Transverse colon (tissue), 4 donors: ENCODE measurements at regions not wholly inside any gene's neighbourhood (a gene's known extent, or its start where the extent isn't known, plus 50 kb on each side); places are given as distances from the start of the nearest gene placed in this dataset.

Experiments used
- DNase-seq: peaks from one replicate; pipeline ENCODE4 v3.0.0-alpha.2; 2019
- H3K27ac ChIP-seq, 4 donors: fragments of 200-600 bp; sonication (generic); 2 replicates each; pipeline ENCODE4 v1.5.1; 2016 to 2018; ENCODE audit warnings: inconsistent platforms in 4 of 4
- H3K27me3 ChIP-seq: fragments of 200-600 bp; sonication (generic); 2 replicates; pipeline ENCODE4 v1.5.1; 2017; ENCODE audit warnings: inconsistent platforms
- H3K36me3 ChIP-seq, 4 donors: fragments of 200-600 bp; sonication (generic); 2 replicates each; pipeline ENCODE4 v1.5.1; 2017 to 2019; ENCODE audit warnings: inconsistent platforms in 4 of 4
- H3K4me1 ChIP-seq, 4 donors: fragments of 200-600 bp; sonication (generic); 2 replicates each; pipeline ENCODE4 v1.5.1; 2017 to 2020; ENCODE audit warnings: inconsistent platforms in 4 of 4
- H3K4me3 ChIP-seq, 4 donors: fragments of 200-600 bp; sonication (generic); 1 replicate in 1 of 4; 2 replicates in 3 of 4; pipeline versions ENCODE4 v1.5.1 to v1.6.1; 2017 to 2019; ENCODE audit warnings: inconsistent platforms in 4 of 4
- H3K9me3 ChIP-seq, 2 donors: fragments of 200-600 bp; sonication (generic); 2 replicates each; pipeline ENCODE4 v1.5.1; 2017 to 2019; ENCODE audit warnings: inconsistent platforms in 2 of 2
- CTCF ChIP-seq, 5 experiments: fragments of 200-600 bp in 3 of 5; fragments of 450-650 bp in 2 of 5; sonication (generic) in 3 of 5; IDR thresholded peaks; 1 replicate in 2 of 5; 2 replicates in 3 of 5; pipeline ENCODE4 v1.5.1; 2016 to 2017; ENCODE audit warnings: antibody characterized with exemption in 5 of 5, inconsistent platforms in 3 of 5, mild to moderate bottlenecking in 2 of 5, moderate library complexity in 1 of 5
- EP300 ChIP-seq: sonication (generic); formaldehyde crosslinking; IDR thresholded peaks from one replicate; pipeline ENCODE4 v1.6.1; 2017; ENCODE audit warnings: antibody characterized with exemption, low read depth
- POLR2A ChIP-seq: fragments of 450-650 bp; IDR thresholded peaks from one replicate; pipeline ENCODE4 v1.6.1; 2016; ENCODE audit warnings: antibody characterized with exemption, mild to moderate bottlenecking, moderate library complexity
- POLR2AphosphoS5 ChIP-seq, 3 donors: sonication (generic); formaldehyde crosslinking; IDR thresholded peaks; one replicate each; pipeline ENCODE4 v1.6.1; 2016; ENCODE audit warnings: antibody characterized with exemption in 3 of 3
- WGBS, 2 donors: methylation state at CpG; one replicate each; pipeline ENCODE4 v1.1.5; 2018; ENCODE audit warnings: low coverage in 1 of 2; 5-methylcytosine and 5-hydroxymethylcytosine counted together
- in situ Hi-C, 4 donors: fragments of 200-750 bp; cut with MboI; loops; one replicate each; pipeline versions ENCODE4 v1.15.0 to v1.15.1; 2017; ENCODE audit warnings: low sequenced_read_pairs in 3 of 4, low pct_ligation_motif_present in 1 of 4, low pct_unique_long_range_greater_than_20kb in 1 of 4
- intact Hi-C: fragments of 100-400 bp; cut with DNase I; formaldehyde crosslinking; loops from one replicate; pipeline ENCODE4 v1.15.1; 2023; ENCODE audit warnings: low total_unique reads

- Histone ChIP-seq H3K4me1 (no peaks in the 10 kb centered on the region), H3K27me3 (no peaks in the 10 kb centered on the region), H3K4me3 (no peak overlapping the region), H3K9me3 (no peaks in the 10 kb centered on the region), H3K27ac (no peak overlapping the region), H3K36me3 (no peaks in the 10 kb centered on the region)
- intact Hi-C loops (no loop called here), in situ Hi-C loops (no loop called here)
- DNase-seq = no peak
- no peak for TF ChIP-seq POLR2AphosphoS5 (IDR thresholded peaks at IDR 0.05)
- no peak for TF ChIP-seq EP300
- TF ChIP-seq POLR2A = no peak
- no peak for TF ChIP-seq CTCF (IDR thresholded peaks at IDR 0.05)
Observed at GRCh38 chrX:122582975-122583305, 601.1 kb upstream of the GRIA3 start.

- no peaks in the 10 kb centered on the region for H3K4me1 ChIP-seq
- no peak overlapping the region for H3K4me3 ChIP-seq
- in situ Hi-C loops = no loop called here
- H3K9me3 ChIP-seq = no peaks in the 10 kb centered on the region
- no peak overlapping the region for H3K27ac ChIP-seq
- no peak for DNase-seq
- 47% methylated on average over 3 of the region's 3 CpGs; no CpG with 5 or more reads in 1 of the 2 donors for WGBS, 2 donors
- no peaks in the 10 kb centered on the region for H3K27me3 ChIP-seq
- no peak for TF ChIP-seq CTCF (IDR thresholded peaks at IDR 0.05)
- no peak for TF ChIP-seq POLR2AphosphoS5 (IDR thresholded peaks at IDR 0.05)
- TF ChIP-seq POLR2A = no peak
- no peak for TF ChIP-seq EP300
- intact Hi-C loops = no loop called here
- no peaks in the 10 kb centered on the region for H3K36me3 ChIP-seq
Observed at GRCh38 chrX:122583551-122583950, 600.5 kb upstream of the GRIA3 start.

- no peaks in the 10 kb centered on the region for H3K27me3 ChIP-seq
- DNase-seq = no peak
- intact Hi-C loops (no loop called here), in situ Hi-C loops (no loop called here)
- H3K27ac ChIP-seq = no peak overlapping the region
- no peaks in the 10 kb centered on the region for H3K4me1 ChIP-seq
- no peaks in the 10 kb centered on the region for H3K36me3 ChIP-seq
- no peak for TF ChIP-seq CTCF (IDR thresholded peaks at IDR 0.05)
- TF ChIP-seq EP300 = no peak
- TF ChIP-seq POLR2AphosphoS5 (IDR thresholded peaks at IDR 0.05) = no peak
- TF ChIP-seq POLR2A = no peak
- H3K9me3 ChIP-seq = no peaks in the 10 kb centered on the region
- H3K4me3 ChIP-seq = no peak overlapping the region
- 0 to 21% methylated on average over 1 to 2 of the region's 2 CpGs for WGBS, 2 donors
Observed at GRCh38 chrX:122584981-122585380, 599.1 kb upstream of the GRIA3 start.

GRCh38 chrX:122586831-122587230 lies 597.2 kb upstream of the GRIA3 start:
- no peak for TF ChIP-seq EP300
- TF ChIP-seq POLR2A = no peak
- no peak for TF ChIP-seq CTCF (IDR thresholded peaks at IDR 0.05)
- no peak for TF ChIP-seq POLR2AphosphoS5 (IDR thresholded peaks at IDR 0.05)
- in situ Hi-C loops (no loop called here), intact Hi-C loops (no loop called here)
- H3K9me3 ChIP-seq = no peaks in the 10 kb centered on the region
- no peak overlapping the region for H3K27ac ChIP-seq
- H3K4me1 ChIP-seq = no peaks in the 10 kb centered on the region
- H3K27me3 ChIP-seq = no peaks in the 10 kb centered on the region
- WGBS, 2 donors = 56% methylated on average over 1 of the region's 1 CpG; no CpG with 5 or more reads in 1 of the 2 donors
- DNase-seq = no peak
- no peak overlapping the region for H3K4me3 ChIP-seq
- H3K36me3 ChIP-seq = no peaks in the 10 kb centered on the region
